GM12878 (cell line): ENCODE measurements at regions not wholly inside any gene's neighbourhood (a gene's known extent, or its start where the extent isn't known, plus 50 kb on each side); places are given as distances from the start of the nearest gene placed in this dataset.

Experiments used
- ATAC-seq: fragments of 200-7000 bp; cut with Tn5 transposase; 3 replicates; pipeline ENCODE4 v1.9.1; 2020; ENCODE audit warnings: mild to moderate bottlenecking, moderate library complexity
- BruUV-seq: library from RNA; stranded (reverse); fragments of 400-500 nt; replicated peaks from 2 replicates; lab custom pipeline; 2021; lab: Mats Ljungman, UMichigan
- CTCF ChIA-PET: fragments of 300-600 bp; sonication (Branson Sonifier 250); formaldehyde crosslinking; extraction: SDS; loops from one replicate; lab custom pipeline; 2021; ENCODE audit warnings: inconsistent platforms; lab: Yijun Ruan, JAX
- POLR2A ChIA-PET: fragments of 350-600 bp; formaldehyde crosslinking; extraction: SDS; loops from one replicate; lab custom pipeline; 2021; ENCODE audit warnings: inconsistent platforms; lab: Charles Lee
- RAD21 ChIA-PET: fragments of 300-600 bp; sonication (Branson Sonifier 250); formaldehyde crosslinking; loops from one replicate; lab custom pipeline; 2023; ENCODE audit warnings: antibody characterized with exemption; ENCODE audit not compliant: unreplicated experiment; lab: Charles Lee
- SMC1A ChIA-PET: fragments of 300-600 bp; sonication (Branson Sonifier 250); formaldehyde crosslinking; loops from one replicate; lab custom pipeline; 2023; ENCODE audit not compliant: unreplicated experiment, uncharacterized antibody; lab: Charles Lee
- DNase-seq: peaks from one replicate; pipeline ENCODE4 v3.0.0-alpha.2; 2011; ENCODE audit warnings: low read depth, low spot score
- FAIRE-seq: peaks from 3 replicates; lab custom pipeline; 2011; peaks lifted over from hg19 to GRCh38; lab: Jason Lieb, UNC
- H2AFZ ChIP-seq: 2 replicates; pipeline ENCODE4 v1.6.0; 2011; ENCODE audit warnings: low read depth, low read length, control low read depth; ENCODE audit not compliant: control insufficient read depth
- H3K27ac ChIP-seq: 2 replicates; pipeline ENCODE4 v1.5.1; 2011; ENCODE audit warnings: control low read depth; ENCODE audit not compliant: control insufficient read depth, insufficient read depth
- H3K27me3 ChIP-seq, 2 experiments: replicated peaks in 1 of 2; 2 replicates each; pipeline versions ENCODE4 v1.6.0 to v1.6.1; 2011; ENCODE audit warnings: low read length in 1 of 2; ENCODE audit not compliant: control insufficient read depth in 2 of 2, insufficient read depth in 2 of 2
- H3K36me3 ChIP-seq, 2 experiments: 2 replicates each; pipeline ENCODE4 v1.5.1; 2011; ENCODE audit warnings: low read length in 1 of 2; ENCODE audit not compliant: control insufficient read depth in 2 of 2, insufficient read depth in 2 of 2
- H3K4me1 ChIP-seq: 2 replicates; pipeline ENCODE4 v1.6.1; 2011; ENCODE audit warnings: mild to moderate bottlenecking, low read length, moderate library complexity, mixed read lengths; ENCODE audit not compliant: control insufficient read depth, insufficient read depth
- H3K4me2 ChIP-seq: 2 replicates; pipeline ENCODE4 v1.6.0; 2011; ENCODE audit warnings: control low read depth; ENCODE audit not compliant: control insufficient read depth, insufficient read depth
- H3K4me3 ChIP-seq: fragments of 200-600 bp; sonication (generic); 2 replicates; pipeline ENCODE4 v1.5.1; 2016
- H3K79me2 ChIP-seq: 2 replicates; pipeline ENCODE4 v1.6.0; 2011; ENCODE audit warnings: low read length; ENCODE audit not compliant: control insufficient read depth, insufficient read depth
- H3K9ac ChIP-seq: 2 replicates; pipeline ENCODE4 v1.8.0; 2011; ENCODE audit warnings: low read length, control low read depth, mixed read lengths; ENCODE audit not compliant: control insufficient read depth, insufficient read depth
- H3K9me3 ChIP-seq: replicated peaks from 3 replicates; pipeline ENCODE4 v1.5.1; 2011; ENCODE audit warnings: mild to moderate bottlenecking, low read length; ENCODE audit not compliant: control insufficient read depth, insufficient read depth
- H4K20me1 ChIP-seq: 2 replicates; pipeline ENCODE4 v1.6.0; 2011; ENCODE audit not compliant: control insufficient read depth, insufficient read depth
- CEBPZ ChIP-seq: fragments of 150-350 bp; IDR thresholded peaks from 2 replicates; pipeline ENCODE4 v1.6.1; 2016; ENCODE audit warnings: low read depth, low read length
- CHD2 ChIP-seq: IDR thresholded peaks from 2 replicates; pipeline ENCODE4 v1.6.1; 2011; ENCODE audit warnings: low read depth, low read length, improper control_type of control experiment, borderline replicate concordance
- CREB1 ChIP-seq: IDR thresholded peaks from 2 replicates; pipeline ENCODE4 v1.6.1; 2012; ENCODE audit warnings: low read depth, mild to moderate bottlenecking, inconsistent platforms
- CREM ChIP-seq: IDR thresholded peaks from 2 replicates; pipeline ENCODE4 v1.6.1; 2014; ENCODE audit warnings: antibody characterized with exemption, low read depth
- NFXL1 ChIP-seq: fragments of 450-650 bp; IDR thresholded peaks from 2 replicates; pipeline ENCODE4 v1.6.1; 2017; ENCODE audit warnings: antibody characterized with exemption, mild to moderate bottlenecking, borderline replicate concordance
- RELB ChIP-seq: fragments of 450-650 bp; IDR thresholded peaks from 2 replicates; pipeline ENCODE4 v1.6.1; 2017; ENCODE audit warnings: low read depth, mild to moderate bottlenecking, moderate library complexity
- SMARCA5 ChIP-seq: fragments of 450-650 bp; IDR thresholded peaks from 2 replicates; pipeline ENCODE4 v1.6.1; 2017; ENCODE audit warnings: mild to moderate bottlenecking
- STAT1 ChIP-seq: fragments of 450-650 bp; conservative IDR thresholded peaks from 2 replicates; pipeline ENCODE4 v1.6.1; 2014; ENCODE audit warnings: antibody characterized with exemption, mild to moderate bottlenecking
- TCF12 ChIP-seq: IDR thresholded peaks from 2 replicates; pipeline ENCODE4 v1.6.1; 2011; ENCODE audit warnings: low read depth, mild to moderate bottlenecking, low read length
- WRNIP1 ChIP-seq: IDR thresholded peaks from 2 replicates; pipeline ENCODE4 v1.6.1; 2011; ENCODE audit warnings: low read depth, low read length, improper control_type of control experiment, borderline replicate concordance
- YBX1 ChIP-seq: fragments of 450-650 bp; IDR thresholded peaks from 2 replicates; pipeline ENCODE4 v1.6.1; 2016; ENCODE audit warnings: antibody characterized with exemption
- ZBTB4 ChIP-seq: fragments of 450-650 bp; formaldehyde crosslinking; IDR thresholded peaks from 2 replicates; pipeline ENCODE4 v1.4.0; 2022; ENCODE audit warnings: mild to moderate bottlenecking, moderate library complexity
- ZBTB40 ChIP-seq: fragments of 450-650 bp; IDR thresholded peaks from 2 replicates; pipeline ENCODE4 v1.6.1; 2016; ENCODE audit warnings: mild to moderate bottlenecking, moderate library complexity, borderline replicate concordance
- ZSCAN29 ChIP-seq: fragments of 450-650 bp; IDR thresholded peaks from 2 replicates; pipeline ENCODE4 v1.6.1; 2017; ENCODE audit warnings: mild to moderate bottlenecking, moderate library complexity
- WGBS: methylation state at CpG from one replicate; pipeline ENCODE4 v1.1.6; 2016; ENCODE audit warnings: low lambda C conversion rate; ENCODE audit not compliant: insufficient replicate concordance, insufficient coverage; ENCODE audit errors: missing lambda C conversion rate; 5-methylcytosine and 5-hydroxymethylcytosine counted together
- in situ Hi-C: fragments of 300-500 bp; cut with MboI; formaldehyde crosslinking; loops from 9 replicates; pipeline ENCODE4 v1.14.3; 2018; ENCODE audit warnings: mixed read lengths
- intact Hi-C: fragments of 100-400 bp; cut with micrococcal nuclease; formaldehyde crosslinking; loops from one replicate; pipeline ENCODE4 v1.14.2; 2022; ENCODE audit not compliant: unreplicated experiment

GRCh38 chr6:164661716-164662115 lies 647.7 kb downstream of the C6orf118 start:
- FAIRE-seq (no peak), ATAC-seq (no peak), DNase-seq (no peak)
- H3K4me2 ChIP-seq = no peak overlapping the region
- no peaks in the 10 kb centered on the region for H3K9me3 ChIP-seq
- no peaks in the 10 kb centered on the region for H3K36me3 ChIP-seq
- H3K79me2 ChIP-seq = no peaks in the 10 kb centered on the region
- no peak overlapping the region for H3K27ac ChIP-seq
- intact Hi-C loops (no loop called here), in situ Hi-C loops (no loop called here)
- SMC1A ChIA-PET = no interaction called here
- BruUV-seq = no TSS peak
- H3K27me3 ChIP-seq = no peaks in the 10 kb centered on the region
- POLR2A ChIA-PET = no interaction called here
- H2AFZ ChIP-seq = no peak overlapping the region
- 1% methylated on average over 3 of the region's 3 CpGs for WGBS
- H3K4me3 ChIP-seq = no peak overlapping the region
- H3K9ac ChIP-seq = no peak overlapping the region
- CTCF ChIA-PET = no interaction called here
- no peaks in the 10 kb centered on the region for H4K20me1 ChIP-seq
- RAD21 ChIA-PET = no interaction called here
- H3K4me1 ChIP-seq = no peaks in the 10 kb centered on the region
- TF ChIP-seq CHD2 = no peak
- no peak for TF ChIP-seq ZBTB40
- TF ChIP-seq CEBPZ = no peak
- no peak for TF ChIP-seq CREM
- no peak for TF ChIP-seq RELB
- TF ChIP-seq ZBTB4 (CRISPR knock-in tag) = no peak
- TF ChIP-seq SMARCA5 = no peak
- TF ChIP-seq ZSCAN29 = no peak
- TF ChIP-seq CREB1 = no peak
- TF ChIP-seq TCF12 = no peak
- TF ChIP-seq NFXL1 = no peak
- TF ChIP-seq WRNIP1 = no peak
- no peak for TF ChIP-seq YBX1
- no peak for TF ChIP-seq STAT1
